C4-2B (cell line): ENCODE measurements at regions not wholly inside any gene's neighbourhood (a gene's known extent, or its start where the extent isn't known, plus 50 kb on each side); places are given as distances from the start of the nearest gene placed in this dataset.

Source experiments
- CTCF ChIP-seq: fragments of 450-650 bp; conservative IDR thresholded peaks from 2 replicates; pipeline ENCODE4 v1.5.1; 2017; ENCODE audit warnings: mild to moderate bottlenecking
- ZFX ChIP-seq: fragments of 450-650 bp; IDR thresholded peaks from 2 replicates; pipeline ENCODE4 v1.6.1; 2017

- TF ChIP-seq CTCF (no peak), ZFX (no peak)
Observed at GRCh38 chr9:26193237-26193636, 515.0 kb upstream of the TUSC1 start.
